AG04449 (cell line): ENCODE measurements at regions not wholly inside any gene's neighbourhood (a gene's known extent, or its start where the extent isn't known, plus 50 kb on each side); places are given as distances from the start of the nearest gene placed in this dataset.
A peak's percentile ranks its signal among the peaks of the same experiment; 100 is the strongest.

Experiments used
- CTCF ChIA-PET: fragments of 350-600 bp; formaldehyde crosslinking; extraction: SDS; loops from one replicate; lab custom pipeline; 2021; ENCODE audit warnings: antibody characterized with exemption; lab: Yijun Ruan, JAX
- POLR2A ChIA-PET: fragments of 400-600, 350-600 bp; formaldehyde crosslinking; extraction: SDS; loops from one replicate; lab custom pipeline; 2020; ENCODE audit warnings: antibody characterized with exemption, inconsistent platforms; lab: Yijun Ruan, JAX
- DNase-seq: peaks from one replicate; pipeline ENCODE4 v3.0.0-alpha.2; 2010; ENCODE audit warnings: low read depth, low spot score
- H3K4me3 ChIP-seq: 2 replicates; pipeline ENCODE4 v1.5.1; 2011; ENCODE audit warnings: low read depth, mild to moderate bottlenecking, control low read depth, low read length
- CTCF ChIP-seq: IDR thresholded peaks from one replicate; pipeline ENCODE4 v1.5.1; 2011; ENCODE audit warnings: mild to moderate bottlenecking, moderate library complexity, low read length, control low read depth, inconsistent platforms; ENCODE audit not compliant: insufficient read depth; ENCODE audit errors: missing control alignments

GRCh38 chr4:158327525-158327924, 117.2 kb downstream of the TMEM144 start:
- H3K4me3 ChIP-seq = no peak overlapping the region
- no peak for DNase-seq
- ChIA-PET CTCF (no interaction called here), POLR2A (no interaction called here)
- no peak for TF ChIP-seq CTCF

GRCh38 chr4:158331863-158332262, 121.6 kb downstream of the TMEM144 start:
- CTCF ChIA-PET = no interaction called here

GRCh38 chr4:158333820-158334219, 123.5 kb downstream of the TMEM144 start:
- ChIA-PET CTCF (no interaction called here), POLR2A (no interaction called here)
- no peak for DNase-seq
- H3K4me3 ChIP-seq = no peak overlapping the region
- TF ChIP-seq CTCF = no peak

More at GRCh38 chr4:158331863-158332262, 121.6 kb downstream of the TMEM144 start:
- POLR2A ChIA-PET = no interaction called here
- no peak for DNase-seq
- no peak for TF ChIP-seq CTCF
- no peak overlapping the region for H3K4me3 ChIP-seq

- DNase-seq = no peak
- no peak overlapping the region for H3K4me3 ChIP-seq
- TF ChIP-seq CTCF = no peak
- CTCF ChIA-PET = no interaction called here
- POLR2A ChIA-PET = no interaction called here
Measured at GRCh38 chr4:158341896-158342295, 131.6 kb downstream of the TMEM144 start.

GRCh38 chr4:158346576-158346975, 136.3 kb downstream of the TMEM144 start:
- POLR2A ChIA-PET = no interaction called here
- CTCF ChIA-PET = no interaction called here

GRCh38 chr4:158347556-158347955, 137.3 kb downstream of the TMEM144 start:
- ChIA-PET CTCF (no interaction called here), POLR2A (no interaction called here)

More at GRCh38 chr4:158346576-158346975, 136.3 kb downstream of the TMEM144 start:
- no peak overlapping the region for H3K4me3 ChIP-seq
- TF ChIP-seq CTCF = no peak
- no peak for DNase-seq

More at GRCh38 chr4:158347556-158347955, 137.3 kb downstream of the TMEM144 start:
- no peak for TF ChIP-seq CTCF
- peak; percentile 9 for DNase-seq
- no peak overlapping the region for H3K4me3 ChIP-seq
